ENCODE measurements at regions not wholly inside any gene's neighbourhood (a gene's known extent, or its start where the extent isn't known, plus 50 kb on each side); places are given as distances from the start of the nearest gene placed in this dataset.
"Not testable (repeated sequence)": the region's sequence is repeated elsewhere in the genome, so short reads cannot be mapped to it uniquely, and the experiment has no call there.

DNA sequence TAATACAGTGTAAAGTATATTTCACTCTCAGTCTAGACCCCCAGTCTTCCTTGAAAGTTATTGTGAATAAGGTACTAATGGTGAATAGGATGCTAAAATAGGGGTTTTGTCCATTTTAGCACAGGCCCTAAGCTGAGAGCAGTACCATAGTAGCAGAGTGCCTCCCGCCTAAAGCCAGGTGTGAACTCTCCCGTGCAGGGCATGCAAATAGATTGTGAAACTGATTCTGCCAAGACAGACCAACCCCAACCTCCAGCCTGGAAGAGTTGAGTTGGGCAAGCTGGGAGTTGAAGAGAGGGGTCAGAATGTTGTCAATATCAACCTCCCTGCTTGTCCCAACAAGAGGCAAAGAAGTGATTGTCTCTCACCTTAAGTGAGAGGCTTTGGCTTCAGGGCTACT, 97.4 kb upstream of the CYRIA start:
- H3K4me3 ChIP-seq (ENCODE audit: control insufficient read depth, low read depth, low read length): no peak overlapping the region
- no peak for DNase-seq (ENCODE audit: low read depth)
- TF ChIP-seq, protein P1, sequence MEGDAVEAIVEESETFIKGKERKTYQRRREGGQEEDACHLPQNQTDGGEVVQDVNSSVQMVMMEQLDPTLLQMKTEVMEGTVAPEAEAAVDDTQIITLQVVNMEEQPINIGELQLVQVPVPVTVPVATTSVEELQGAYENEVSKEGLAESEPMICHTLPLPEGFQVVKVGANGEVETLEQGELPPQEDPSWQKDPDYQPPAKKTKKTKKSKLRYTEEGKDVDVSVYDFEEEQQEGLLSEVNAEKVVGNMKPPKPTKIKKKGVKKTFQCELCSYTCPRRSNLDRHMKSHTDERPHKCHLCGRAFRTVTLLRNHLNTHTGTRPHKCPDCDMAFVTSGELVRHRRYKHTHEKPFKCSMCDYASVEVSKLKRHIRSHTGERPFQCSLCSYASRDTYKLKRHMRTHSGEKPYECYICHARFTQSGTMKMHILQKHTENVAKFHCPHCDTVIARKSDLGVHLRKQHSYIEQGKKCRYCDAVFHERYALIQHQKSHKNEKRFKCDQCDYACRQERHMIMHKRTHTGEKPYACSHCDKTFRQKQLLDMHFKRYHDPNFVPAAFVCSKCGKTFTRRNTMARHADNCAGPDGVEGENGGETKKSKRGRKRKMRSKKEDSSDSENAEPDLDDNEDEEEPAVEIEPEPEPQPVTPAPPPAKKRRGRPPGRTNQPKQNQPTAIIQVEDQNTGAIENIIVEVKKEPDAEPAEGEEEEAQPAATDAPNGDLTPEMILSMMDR (conservative IDR thresholded peaks at IDR 0.05; ENCODE audit: control insufficient read depth, insufficient read depth, low read depth, low read length): no peak

DNA sequence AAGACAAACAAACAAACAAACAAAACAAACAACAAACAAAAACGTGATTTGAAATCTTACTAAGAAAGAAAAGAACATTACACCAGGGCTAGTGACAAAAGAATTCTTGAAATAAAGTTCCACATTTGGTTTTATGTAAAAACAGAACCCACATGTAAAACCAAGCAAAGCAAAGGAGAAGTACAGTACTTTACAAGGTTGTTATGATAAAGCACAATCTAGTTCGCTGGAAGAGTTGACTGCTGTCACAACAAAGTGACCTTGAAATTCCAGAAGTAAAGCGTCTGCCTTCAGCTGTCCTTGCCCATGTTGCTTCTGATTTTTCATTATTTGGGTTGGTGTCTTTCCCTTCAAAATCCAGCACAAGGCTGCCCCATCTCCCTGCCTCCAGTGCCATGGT, 94.8 kb upstream of the CYRIA start:
- DNase-seq (ENCODE audit: low read depth): no peak
- H3K4me3 ChIP-seq (ENCODE audit: control insufficient read depth, low read depth, low read length): no peak overlapping the region

GRCh38 chr2:16756831-16757644, 91.4 kb upstream of the CYRIA start:
- TF ChIP-seq, protein P1 (conservative IDR thresholded peaks at IDR 0.05; ENCODE audit: control insufficient read depth, insufficient read depth, low read depth, low read length): peak; percentile 86
- peak; percentile 70 for DNase-seq (ENCODE audit: low read depth)
- H3K4me3 ChIP-seq (ENCODE audit: control insufficient read depth, low read depth, low read length): no peak overlapping the region

More for the DNA sequence above, 94.8 kb upstream of the CYRIA start:
- TF ChIP-seq, protein P1 (conservative IDR thresholded peaks at IDR 0.05; ENCODE audit: control insufficient read depth, insufficient read depth, low read depth, low read length): no peak

DNA sequence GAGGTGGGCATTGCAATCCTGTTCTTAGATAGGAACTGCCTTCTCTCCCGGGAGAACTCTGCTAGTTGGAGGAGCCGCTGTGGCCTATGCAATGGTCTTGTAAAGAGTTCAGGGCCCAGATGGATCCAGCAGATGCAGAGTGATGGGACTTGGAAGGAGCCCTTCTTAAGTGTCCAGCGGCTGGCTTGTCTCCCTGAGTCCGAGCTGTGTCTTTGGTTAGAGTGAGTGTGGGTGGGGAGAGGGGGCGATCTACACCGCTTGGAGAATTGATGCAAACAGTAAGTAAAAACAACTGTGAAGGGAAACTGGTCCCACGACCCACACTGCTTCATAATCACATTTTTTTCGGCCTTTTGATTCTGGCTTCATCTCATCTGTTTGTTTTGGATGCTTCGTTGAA, 89.8 kb upstream of the CYRIA start:
- TF ChIP-seq, protein P1 (conservative IDR thresholded peaks at IDR 0.05; ENCODE audit: control insufficient read depth, insufficient read depth, low read depth, low read length): no peak
- DNase-seq (ENCODE audit: low read depth): no peak
- H3K4me3 ChIP-seq (ENCODE audit: control insufficient read depth, low read depth, low read length): no peak overlapping the region

GRCh38 chr2:16753025-16753424, 87.4 kb upstream of the CYRIA start:
- not testable (repeated sequence) for DNase-seq (ENCODE audit: low read depth); H3K4me3 ChIP-seq (ENCODE audit: control insufficient read depth, low read depth, low read length)

DNA sequence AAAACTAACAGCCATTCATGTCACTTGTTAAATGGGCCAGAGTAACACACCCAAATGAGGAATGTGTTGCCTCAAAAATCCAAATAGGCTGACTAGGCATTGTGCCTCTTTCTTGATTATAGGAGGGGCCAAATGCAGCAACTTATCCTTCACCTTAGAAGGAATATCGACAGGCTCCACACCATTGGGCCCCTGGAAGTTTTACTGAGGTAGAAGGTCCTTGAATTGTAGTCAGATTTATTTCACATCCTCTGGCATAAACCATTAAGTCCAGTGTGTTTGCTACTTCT, 85.2 kb upstream of the CYRIA start:
- not testable (repeated sequence) for DNase-seq (ENCODE audit: low read depth); H3K4me3 ChIP-seq (ENCODE audit: control insufficient read depth, low read depth, low read length)

GRCh38 chr2:16750175-16750924, 84.7 kb upstream of the CYRIA start:
- no peak overlapping the region for H3K4me3 ChIP-seq (ENCODE audit: control insufficient read depth, low read depth, low read length)
- DNase-seq (ENCODE audit: low read depth): no peak
- TF ChIP-seq, protein P1 (conservative IDR thresholded peaks at IDR 0.05; ENCODE audit: control insufficient read depth, insufficient read depth, low read depth, low read length): no peak

- not testable (repeated sequence) for DNase-seq (ENCODE audit: low read depth)
These were observed 83.1 kb upstream of the CYRIA start for GRCh38 chr2:16748511-16749266.

More at GRCh38 chr2:16748511-16749266, 83.1 kb upstream of the CYRIA start:
- H3K4me3 ChIP-seq (ENCODE audit: control insufficient read depth, low read depth, low read length): not testable (repeated sequence)
